RWPE1 (cell line): ENCODE measurements at regions not wholly inside any gene's neighbourhood (a gene's known extent, or its start where the extent isn't known, plus 50 kb on each side); places are given as distances from the start of the nearest gene placed in this dataset.

ENCODE experiments used
- CTCF ChIA-PET: fragments of 350-600 bp; sonication (Branson Sonifier 250); formaldehyde crosslinking; extraction: SDS; loops from one replicate; lab custom pipeline; 2021; lab: Yijun Ruan, JAX
- POLR2A ChIA-PET: fragments of 400-600 bp; formaldehyde crosslinking; extraction: SDS; loops from one replicate; lab custom pipeline; 2020; ENCODE audit warnings: antibody characterized with exemption; ENCODE audit not compliant: low non-redundant PET; lab: Yijun Ruan, JAX
- DNase-seq: peaks from one replicate; pipeline ENCODE4 v3.0.0; 2012; ENCODE audit warnings: low spot score
- H3K27ac ChIP-seq: fragments of 450-650 bp; 2 replicates; pipeline ENCODE4 v1.5.1; 2017
- TF ChIP-seq, protein P1 (sequence below): fragments of 450-650 bp; conservative IDR thresholded peaks from 2 replicates; pipeline ENCODE4 v1.5.1; 2017; ENCODE audit warnings: low read depth, mild to moderate bottlenecking

DNA sequence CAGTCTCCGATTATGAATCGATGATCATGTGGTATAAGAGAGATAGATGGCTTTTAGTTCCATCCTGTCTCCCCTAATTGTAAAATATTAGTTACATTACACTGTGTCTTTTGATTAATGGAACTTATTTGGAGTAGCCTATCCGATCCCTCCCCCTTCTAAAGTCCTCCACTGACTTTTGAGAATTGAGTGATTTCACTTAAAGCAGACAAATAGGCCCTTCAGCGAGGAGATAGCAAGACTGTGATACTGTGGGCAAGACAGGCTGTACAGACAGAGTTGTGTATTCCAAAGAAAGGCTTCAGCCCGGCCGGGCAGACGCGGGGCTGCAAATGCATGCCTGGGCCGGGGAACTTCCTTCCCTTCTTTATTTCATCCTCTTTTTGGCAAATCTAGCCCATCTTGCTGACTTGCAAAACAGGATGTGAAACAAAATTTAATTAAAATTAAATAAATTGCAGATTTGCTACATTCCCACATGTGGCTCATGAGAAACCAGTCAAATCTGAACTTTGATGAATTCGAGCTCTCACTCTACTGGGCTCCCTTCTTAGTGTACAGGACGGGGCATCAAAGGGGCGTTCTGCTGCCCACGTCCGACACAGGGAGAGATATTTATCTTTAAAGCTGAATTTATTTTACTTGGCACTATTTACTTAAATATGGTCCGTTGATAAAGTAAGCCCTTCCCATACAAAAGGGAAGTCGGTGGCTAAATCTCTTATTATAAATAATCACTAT is 314.8 kb downstream of the ZNF536 start:
- POLR2A ChIA-PET = no interaction called here
- no peak overlapping the region for H3K27ac ChIP-seq
- CTCF ChIA-PET = no interaction called here
- TF ChIP-seq, protein P1, sequence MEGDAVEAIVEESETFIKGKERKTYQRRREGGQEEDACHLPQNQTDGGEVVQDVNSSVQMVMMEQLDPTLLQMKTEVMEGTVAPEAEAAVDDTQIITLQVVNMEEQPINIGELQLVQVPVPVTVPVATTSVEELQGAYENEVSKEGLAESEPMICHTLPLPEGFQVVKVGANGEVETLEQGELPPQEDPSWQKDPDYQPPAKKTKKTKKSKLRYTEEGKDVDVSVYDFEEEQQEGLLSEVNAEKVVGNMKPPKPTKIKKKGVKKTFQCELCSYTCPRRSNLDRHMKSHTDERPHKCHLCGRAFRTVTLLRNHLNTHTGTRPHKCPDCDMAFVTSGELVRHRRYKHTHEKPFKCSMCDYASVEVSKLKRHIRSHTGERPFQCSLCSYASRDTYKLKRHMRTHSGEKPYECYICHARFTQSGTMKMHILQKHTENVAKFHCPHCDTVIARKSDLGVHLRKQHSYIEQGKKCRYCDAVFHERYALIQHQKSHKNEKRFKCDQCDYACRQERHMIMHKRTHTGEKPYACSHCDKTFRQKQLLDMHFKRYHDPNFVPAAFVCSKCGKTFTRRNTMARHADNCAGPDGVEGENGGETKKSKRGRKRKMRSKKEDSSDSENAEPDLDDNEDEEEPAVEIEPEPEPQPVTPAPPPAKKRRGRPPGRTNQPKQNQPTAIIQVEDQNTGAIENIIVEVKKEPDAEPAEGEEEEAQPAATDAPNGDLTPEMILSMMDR = no peak
- no peak for DNase-seq

- POLR2A ChIA-PET = no interaction called here
Measured at GRCh38 chr19:30686176-30686820, 314.1 kb downstream of the ZNF536 start.

GRCh38 chr19:30685426-30686000 is 313.3 kb downstream of the ZNF536 start:
- ChIA-PET POLR2A (no interaction called here), CTCF (interaction anchor here (0.5 to 0.6 kb wide), 2 partner anchors 612 to 1416 kb away, joined by 3 to 4 read pairs; no protein-coding TSS in a partner anchor)
- TF ChIP-seq, protein P1 = no peak
- DNase-seq = no peak
- no peak overlapping the region for H3K27ac ChIP-seq

More at GRCh38 chr19:30686176-30686820, 314.1 kb downstream of the ZNF536 start:
- no peak overlapping the region for H3K27ac ChIP-seq
- CTCF ChIA-PET = interaction anchor here (0.5 to 0.6 kb wide), 3 partner anchors 482 to 1415 kb away, joined by 3 to 4 read pairs (median 3); no protein-coding TSS in a partner anchor
- TF ChIP-seq, protein P1 = no peak
- no peak for DNase-seq

- CTCF ChIA-PET = no interaction called here
- POLR2A ChIA-PET = no interaction called here
- no peak for DNase-seq
- H3K27ac ChIP-seq = no peak overlapping the region
- TF ChIP-seq, protein P1 = no peak
Measured at GRCh38 chr19:30684613-30685012, 312.4 kb downstream of the ZNF536 start.

DNA sequence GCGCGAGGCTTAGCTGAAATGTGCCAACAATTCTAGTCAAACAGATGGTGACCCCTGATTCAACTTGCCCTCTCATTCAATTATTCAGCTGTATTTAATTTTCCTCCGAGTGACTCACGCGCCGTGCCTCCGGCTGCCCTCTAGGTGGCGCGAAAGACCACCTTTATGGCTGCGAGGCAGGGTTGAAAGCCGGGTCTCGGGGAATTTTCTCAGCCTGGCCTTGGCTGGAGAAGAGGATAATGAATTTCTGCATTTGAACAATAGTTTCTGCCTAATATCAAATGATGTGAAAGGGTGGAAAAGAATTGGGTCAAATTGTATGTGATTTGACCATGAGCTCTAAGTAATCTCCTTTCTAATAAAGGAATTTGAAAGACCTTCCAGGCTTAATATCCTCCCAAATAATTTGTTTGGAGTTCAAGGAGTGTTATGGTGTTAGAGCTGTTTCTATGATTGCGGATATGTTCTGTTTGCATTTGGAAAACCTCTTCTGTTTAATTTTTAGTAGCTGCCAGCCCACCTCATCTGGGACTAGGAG is 310.9 kb downstream of the ZNF536 start:
- H3K27ac ChIP-seq = no peak overlapping the region
- TF ChIP-seq, protein P1 = peak; percentile 84
- ChIA-PET POLR2A (no interaction called here), CTCF (interaction anchor here (0.6 to 1.5 kb wide), 26 partner anchors 9 to 1899 kb away, joined by 3 to 14 read pairs (median 4); no protein-coding TSS in a partner anchor)
- peak; percentile 84 for DNase-seq
